ENCODE measurements at regions not wholly inside any gene's neighbourhood (a gene's known extent, or its start where the extent isn't known, plus 50 kb on each side); places are given as distances from the start of the nearest gene placed in this dataset.

GRCh38 chr10:108787932-108788331 lies 1135.4 kb downstream of the XPNPEP1 start:
- TF ChIP-seq, protein P1, sequence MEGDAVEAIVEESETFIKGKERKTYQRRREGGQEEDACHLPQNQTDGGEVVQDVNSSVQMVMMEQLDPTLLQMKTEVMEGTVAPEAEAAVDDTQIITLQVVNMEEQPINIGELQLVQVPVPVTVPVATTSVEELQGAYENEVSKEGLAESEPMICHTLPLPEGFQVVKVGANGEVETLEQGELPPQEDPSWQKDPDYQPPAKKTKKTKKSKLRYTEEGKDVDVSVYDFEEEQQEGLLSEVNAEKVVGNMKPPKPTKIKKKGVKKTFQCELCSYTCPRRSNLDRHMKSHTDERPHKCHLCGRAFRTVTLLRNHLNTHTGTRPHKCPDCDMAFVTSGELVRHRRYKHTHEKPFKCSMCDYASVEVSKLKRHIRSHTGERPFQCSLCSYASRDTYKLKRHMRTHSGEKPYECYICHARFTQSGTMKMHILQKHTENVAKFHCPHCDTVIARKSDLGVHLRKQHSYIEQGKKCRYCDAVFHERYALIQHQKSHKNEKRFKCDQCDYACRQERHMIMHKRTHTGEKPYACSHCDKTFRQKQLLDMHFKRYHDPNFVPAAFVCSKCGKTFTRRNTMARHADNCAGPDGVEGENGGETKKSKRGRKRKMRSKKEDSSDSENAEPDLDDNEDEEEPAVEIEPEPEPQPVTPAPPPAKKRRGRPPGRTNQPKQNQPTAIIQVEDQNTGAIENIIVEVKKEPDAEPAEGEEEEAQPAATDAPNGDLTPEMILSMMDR (IDR thresholded peaks at IDR 0.05): no peak
- no peak for TF ChIP-seq EZH2 (IDR thresholded peaks at IDR 0.05; ENCODE audit: borderline replicate concordance, insufficient read depth, low read depth, low read length, poor library complexity, severe bottlenecking)

All from B cell (primary cell).